ENCODE measurements at regions not wholly inside any gene's neighbourhood (a gene's known extent, or its start where the extent isn't known, plus 50 kb on each side); places are given as distances from the start of the nearest gene placed in this dataset.

GRCh38 chr3:28087591-28087990 lies 153.8 kb upstream of the CMC1 start:
- H2AFZ ChIP-seq (ENCODE audit: low read depth, low read length) = no peak overlapping the region
- no peak overlapping the region for H3K4me3 ChIP-seq (ENCODE audit: low read length)
- no peaks in the 10 kb centered on the region for H3K27me3 ChIP-seq (ENCODE audit: insufficient read depth, low read depth, low read length)
- no peaks in the 10 kb centered on the region for H3K9me2 ChIP-seq (ENCODE audit: insufficient read depth, low read length)
- H3K9ac ChIP-seq (ENCODE audit: low read length) = no peak overlapping the region
- H3K9me3 ChIP-seq (ENCODE audit: low read length) = no peaks in the 10 kb centered on the region
- no peaks in the 10 kb centered on the region for H4K20me1 ChIP-seq (ENCODE audit: insufficient read depth)
- TF ChIP-seq CTCF (IDR thresholded peaks at IDR 0.05; ENCODE audit: poor library complexity, severe bottlenecking) = no peak
- no peak for TF ChIP-seq RAD21 (conservative IDR thresholded peaks at IDR 0.05)
- no peak for TF ChIP-seq REST (IDR thresholded peaks at IDR 0.05; ENCODE audit: borderline replicate concordance)
- TF ChIP-seq SMC3 (conservative IDR thresholded peaks at IDR 0.05; ENCODE audit: poor library complexity) = no peak
- no peak for TF ChIP-seq TAF1 (IDR thresholded peaks at IDR 0.05; ENCODE audit: low read depth)
- TF ChIP-seq EP300 (conservative IDR thresholded peaks at IDR 0.05; ENCODE audit: poor library complexity, severe bottlenecking) = no peak
- TF ChIP-seq POLR2AphosphoS5 (IDR thresholded peaks at IDR 0.05) = no peak
- no peak for TF ChIP-seq EZH2 (IDR thresholded peaks at IDR 0.05; ENCODE audit: borderline replicate concordance, insufficient read depth, low read length, poor library complexity, severe bottlenecking)
- TF ChIP-seq MXI1 (conservative IDR thresholded peaks at IDR 0.05; ENCODE audit: poor library complexity, severe bottlenecking) = no peak
- no peaks in the 10 kb centered on the region for H3K79me2 ChIP-seq (replicated peaks; ENCODE audit: insufficient read depth, low read length)
- no peak overlapping the region for H3K27ac ChIP-seq (ENCODE audit: low read length)
- H3K4me2 ChIP-seq (ENCODE audit: low read length) = no peak overlapping the region
- H3F3A ChIP-seq (ENCODE audit: insufficient read depth, low read length, poor library complexity, severe bottlenecking) = no peaks in the 10 kb centered on the region
- H3K36me3 ChIP-seq (ENCODE audit: insufficient read depth, low read length) = no peaks in the 10 kb centered on the region

GRCh38 chr3:28088811-28089526 lies 152.4 kb upstream of the CMC1 start:
- H3K27me3 ChIP-seq (ENCODE audit: insufficient read depth, low read depth, low read length) = no peaks in the 10 kb centered on the region
- no peaks in the 10 kb centered on the region for H4K20me1 ChIP-seq (ENCODE audit: insufficient read depth)
- H3F3A ChIP-seq (ENCODE audit: insufficient read depth, low read length, poor library complexity, severe bottlenecking) = no peaks in the 10 kb centered on the region
- no peaks in the 10 kb centered on the region for H3K79me2 ChIP-seq (replicated peaks; ENCODE audit: insufficient read depth, low read length)
- no peak overlapping the region for H3K27ac ChIP-seq (ENCODE audit: low read length)
- no peak overlapping the region for H3K9ac ChIP-seq (ENCODE audit: low read length)
- no peak overlapping the region for H3K4me3 ChIP-seq (ENCODE audit: low read length)
- H2AFZ ChIP-seq (ENCODE audit: low read depth, low read length) = no peak overlapping the region
- H3K4me2 ChIP-seq (ENCODE audit: low read length) = no peak overlapping the region
- no peaks in the 10 kb centered on the region for H3K9me3 ChIP-seq (ENCODE audit: low read length)
- no peaks in the 10 kb centered on the region for H3K9me2 ChIP-seq (ENCODE audit: insufficient read depth, low read length)
- no peaks in the 10 kb centered on the region for H3K36me3 ChIP-seq (ENCODE audit: insufficient read depth, low read length)
- no peak for TF ChIP-seq POLR2AphosphoS5 (IDR thresholded peaks at IDR 0.05)
